Esophagus muscularis mucosa (tissue), 4 donors: ENCODE measurements at regions not wholly inside any gene's neighbourhood (a gene's known extent, or its start where the extent isn't known, plus 50 kb on each side); places are given as distances from the start of the nearest gene placed in this dataset.

Experiments
- DNase-seq: peaks from one replicate; pipeline ENCODE4 v3.0.0-alpha.2; 2017; ENCODE audit errors: extremely low spot score
- H3K27ac ChIP-seq, 4 donors: fragments of 200-600 bp; sonication (generic); replicated peaks in 1 of 4; 1 replicate in 3 of 4; 2 replicates in 1 of 4; pipeline ENCODE4 v1.5.1; 2016 to 2019; ENCODE audit warnings: mild to moderate bottlenecking in 1 of 4
- H3K27me3 ChIP-seq, 4 donors: fragments of 200-600 bp; sonication (generic); one replicate each; pipeline versions ENCODE4 v1.5.1 to v1.6.0; 2016 to 2019
- H3K36me3 ChIP-seq, 4 donors: fragments of 200-600 bp; sonication (generic); one replicate each; pipeline ENCODE4 v1.5.1; 2016 to 2019
- H3K4me1 ChIP-seq, 4 donors: fragments of 200-600 bp; sonication (generic); one replicate each; pipeline ENCODE4 v1.5.1; 2016 to 2019
- H3K4me3 ChIP-seq, 4 donors: fragments of 200-600 bp; sonication (generic); 1 replicate in 2 of 4; 2 replicates in 2 of 4; pipeline ENCODE4 v1.5.1; 2016 to 2019; ENCODE audit warnings: mild to moderate bottlenecking in 4 of 4, moderate library complexity in 1 of 4
- H3K9me3 ChIP-seq, 4 donors: fragments of 200-600 bp; sonication (generic); 1 replicate in 3 of 4; 2 replicates in 1 of 4; pipeline ENCODE4 v1.5.1; 2016 to 2019
- CTCF ChIP-seq, 3 experiments: fragments of 200-600 bp in 2 of 3; fragments of 450-650 bp in 1 of 3; sonication (generic) in 2 of 3; IDR thresholded peaks; one replicate each; pipeline ENCODE4 v1.5.1; 2017 to 2019; ENCODE audit warnings: antibody characterized with exemption in 3 of 3, mild to moderate bottlenecking in 2 of 3, moderate library complexity in 1 of 3
- EP300 ChIP-seq: sonication (generic); formaldehyde crosslinking; IDR thresholded peaks from one replicate; pipeline ENCODE4 v1.6.1; 2017; ENCODE audit warnings: antibody characterized with exemption
- POLR2A ChIP-seq: fragments of 450-650 bp; IDR thresholded peaks from one replicate; pipeline ENCODE4 v1.6.1; 2017; ENCODE audit warnings: antibody characterized with exemption, moderate library complexity, mild to moderate bottlenecking, low read depth
- POLR2AphosphoS5 ChIP-seq, 2 donors: sonication (generic); formaldehyde crosslinking; IDR thresholded peaks; one replicate each; pipeline ENCODE4 v1.6.1; 2017; ENCODE audit warnings: antibody characterized with exemption in 2 of 2
- WGBS: methylation state at CpG from one replicate; pipeline ENCODE4 v1.1.5; 2018; 5-methylcytosine and 5-hydroxymethylcytosine counted together
- intact Hi-C: fragments of 100-400 bp; cut with DNase I; formaldehyde crosslinking; loops from one replicate; pipeline ENCODE4 v1.15.1; 2023

GRCh38 chr20:40913224-40914185 is 115.1 kb upstream of the TOP1 start:
- peak; percentile 62 for DNase-seq
- H3K4me3 ChIP-seq, result no peak overlapping the region
- H3K27ac ChIP-seq, result no peak overlapping the region
- H3K9me3 ChIP-seq, result peaks cover 0 to 8% (median 0%) of the 10 kb centered on the region in 4 donors
- intact Hi-C loops, result no loop called here
- H3K36me3 ChIP-seq, result no peaks in the 10 kb centered on the region
- H3K27me3 ChIP-seq, result peaks cover 0 to 7% (median 0%) of the 10 kb centered on the region in 4 donors
- no peaks in the 10 kb centered on the region for H3K4me1 ChIP-seq
- WGBS, result 76% methylated on average over 34 of the region's 34 CpGs
- TF ChIP-seq POLR2A, result no peak
- no peak for TF ChIP-seq EP300
- TF ChIP-seq CTCF (IDR thresholded peaks at IDR 0.05), result no peak
- no peak for TF ChIP-seq POLR2AphosphoS5 (IDR thresholded peaks at IDR 0.05)

- Histone ChIP-seq H3K9me3 (peaks cover 0 to 6% (median 0%) of the 10 kb centered on the region in 4 donors), H3K4me3 (no peak overlapping the region), H3K27me3 (peaks cover 0 to 6% (median 0%) of the 10 kb centered on the region in 4 donors), H3K36me3 (no peaks in the 10 kb centered on the region), H3K4me1 (no peaks in the 10 kb centered on the region), H3K27ac (no peak overlapping the region)
- no peak for DNase-seq
- TF ChIP-seq POLR2AphosphoS5 (IDR thresholded peaks at IDR 0.05) (no peak), CTCF (IDR thresholded peaks at IDR 0.05) (no peak), POLR2A (no peak), EP300 (no peak)
- 74% methylated on average over 3 of the region's 3 CpGs for WGBS
- intact Hi-C loops, result no loop called here
Observed at GRCh38 chr20:40915756-40916155, 112.9 kb upstream of the TOP1 start.

GRCh38 chr20:40916276-40916675 is 112.3 kb upstream of the TOP1 start:
- Histone ChIP-seq H3K27ac (no peak overlapping the region), H3K4me3 (no peak overlapping the region), H3K9me3 (peaks cover 0 to 1% (median 0%) of the 10 kb centered on the region in 4 donors), H3K36me3 (no peaks in the 10 kb centered on the region), H3K4me1 (no peaks in the 10 kb centered on the region), H3K27me3 (peaks cover 0 to under 1% (median 0%) of the 10 kb centered on the region in 4 donors)
- TF ChIP-seq POLR2AphosphoS5 (IDR thresholded peaks at IDR 0.05) (no peak), POLR2A (no peak), EP300 (no peak)
- no peak for DNase-seq
- intact Hi-C loops, result no loop called here
- WGBS, result 60% methylated on average over 1 of the region's 1 CpG

GRCh38 chr20:40920291-40920690 is 108.3 kb upstream of the TOP1 start:
- intact Hi-C loops, result no loop called here

More at GRCh38 chr20:40920291-40920690, 108.3 kb upstream of the TOP1 start:
- no peaks in the 10 kb centered on the region for H3K4me1 ChIP-seq
- WGBS, result 79% methylated on average over 2 of the region's 2 CpGs
- H3K27me3 ChIP-seq, result peaks cover 0 to 5% (median 0%) of the 10 kb centered on the region in 4 donors
- H3K36me3 ChIP-seq, result no peaks in the 10 kb centered on the region
- no peak overlapping the region for H3K27ac ChIP-seq
- H3K4me3 ChIP-seq, result no peak overlapping the region
- TF ChIP-seq EP300 (no peak), CTCF (IDR thresholded peaks at IDR 0.05) (no peak), POLR2AphosphoS5 (IDR thresholded peaks at IDR 0.05) (no peak), POLR2A (no peak)
- no peaks in the 10 kb centered on the region for H3K9me3 ChIP-seq
- peak; percentile 53 for DNase-seq
